ENCODE measurements at regions not wholly inside any gene's neighbourhood (a gene's known extent, or its start where the extent isn't known, plus 50 kb on each side); places are given as distances from the start of the nearest gene placed in this dataset.
"Not testable (repeated sequence)": the region's sequence is repeated elsewhere in the genome, so short reads cannot be mapped to it uniquely, and the experiment has no call there.

DNA sequence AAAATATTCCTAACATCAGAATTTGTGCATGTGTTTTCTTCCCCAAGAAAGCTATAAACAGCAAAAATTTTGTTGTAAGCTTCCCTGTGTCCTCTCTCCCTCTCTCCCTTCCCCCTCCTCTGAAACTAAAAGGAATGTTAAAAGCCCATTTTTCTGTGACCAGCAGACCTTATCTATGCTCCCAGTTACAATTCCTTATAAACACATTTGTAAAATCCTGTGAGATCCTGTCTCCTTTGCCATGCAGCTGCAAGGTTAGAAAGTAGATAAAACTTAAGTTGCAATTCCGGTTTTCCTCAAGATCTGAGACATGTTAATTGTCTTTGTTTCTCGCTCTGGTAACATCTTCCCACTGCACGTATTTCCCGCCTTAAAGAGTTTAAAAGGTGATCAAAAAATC lies 370.3 kb upstream of the TRPC7 start:
- TF ChIP-seq, protein P1, sequence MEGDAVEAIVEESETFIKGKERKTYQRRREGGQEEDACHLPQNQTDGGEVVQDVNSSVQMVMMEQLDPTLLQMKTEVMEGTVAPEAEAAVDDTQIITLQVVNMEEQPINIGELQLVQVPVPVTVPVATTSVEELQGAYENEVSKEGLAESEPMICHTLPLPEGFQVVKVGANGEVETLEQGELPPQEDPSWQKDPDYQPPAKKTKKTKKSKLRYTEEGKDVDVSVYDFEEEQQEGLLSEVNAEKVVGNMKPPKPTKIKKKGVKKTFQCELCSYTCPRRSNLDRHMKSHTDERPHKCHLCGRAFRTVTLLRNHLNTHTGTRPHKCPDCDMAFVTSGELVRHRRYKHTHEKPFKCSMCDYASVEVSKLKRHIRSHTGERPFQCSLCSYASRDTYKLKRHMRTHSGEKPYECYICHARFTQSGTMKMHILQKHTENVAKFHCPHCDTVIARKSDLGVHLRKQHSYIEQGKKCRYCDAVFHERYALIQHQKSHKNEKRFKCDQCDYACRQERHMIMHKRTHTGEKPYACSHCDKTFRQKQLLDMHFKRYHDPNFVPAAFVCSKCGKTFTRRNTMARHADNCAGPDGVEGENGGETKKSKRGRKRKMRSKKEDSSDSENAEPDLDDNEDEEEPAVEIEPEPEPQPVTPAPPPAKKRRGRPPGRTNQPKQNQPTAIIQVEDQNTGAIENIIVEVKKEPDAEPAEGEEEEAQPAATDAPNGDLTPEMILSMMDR (conservative IDR thresholded peaks at IDR 0.05; ENCODE audit: low read depth, low read length), result not testable (repeated sequence)
- not testable (repeated sequence) for TF ChIP-seq EZH2 (IDR thresholded peaks at IDR 0.05; ENCODE audit: borderline replicate concordance, low read depth, low read length, poor library complexity, severe bottlenecking)

All from A673 (cell line).